ENCODE measurements at regions not wholly inside any gene's neighbourhood (a gene's known extent, or its start where the extent isn't known, plus 50 kb on each side); places are given as distances from the start of the nearest gene placed in this dataset.

GRCh38 chr18:38330573-38330972 lies 765.0 kb upstream of the CELF4 start:
- TF ChIP-seq POLR2A (IDR thresholded peaks at IDR 0.05; ENCODE audit: extremely low read depth, insufficient read length) (no peak), CTCF (IDR thresholded peaks at IDR 0.05; ENCODE audit: low read depth, low read length) (no peak), MAX (IDR thresholded peaks at IDR 0.05; ENCODE audit: low read depth, low read length) (no peak)
